ACC112 (cell line): ENCODE measurements at regions not wholly inside any gene's neighbourhood (a gene's known extent, or its start where the extent isn't known, plus 50 kb on each side); places are given as distances from the start of the nearest gene placed in this dataset.

ENCODE experiments used
- H2AFZ ChIP-seq: fragments of 200-600 bp; sonication (generic); one replicate; pipeline ENCODE4 v1.6.0; 2017; ENCODE audit warnings: antibody characterized with exemption, low read length; ENCODE audit not compliant: unreplicated experiment
- H3K27ac ChIP-seq: fragments of 200-600 bp; sonication (generic); 2 replicates; pipeline ENCODE4 v1.5.1; 2014; ENCODE audit warnings: low read depth, mild to moderate bottlenecking, antibody characterized with exemption, low read length, moderate library complexity
- H3K27me3 ChIP-seq: fragments of 200-600 bp; sonication (generic); 2 replicates; pipeline ENCODE4 v1.6.1; 2014; ENCODE audit warnings: mild to moderate bottlenecking, antibody characterized with exemption, low read length, moderate library complexity, mixed read lengths; ENCODE audit not compliant: insufficient read depth
- H3K36me3 ChIP-seq: fragments of 200-600 bp; sonication (generic); 2 replicates; pipeline ENCODE4 v1.6.1; 2016; ENCODE audit warnings: mild to moderate bottlenecking, antibody characterized with exemption, low read length, moderate library complexity, mixed read lengths; ENCODE audit not compliant: insufficient read depth
- H3K4me1 ChIP-seq: fragments of 200-600 bp; sonication (generic); one replicate; pipeline ENCODE4 v1.6.1; 2016; ENCODE audit warnings: low read length, mixed read lengths; ENCODE audit not compliant: insufficient read depth, unreplicated experiment, control insufficient read depth
- H3K4me3 ChIP-seq: fragments of 200-600 bp; sonication (generic); 2 replicates; pipeline ENCODE4 v1.5.1; 2014; ENCODE audit warnings: mild to moderate bottlenecking, low read depth, low read length
- H3K79me2 ChIP-seq: fragments of 200-600 bp; sonication (generic); one replicate; pipeline ENCODE4 v1.6.0; 2016; ENCODE audit warnings: low read length; ENCODE audit not compliant: control insufficient read depth, unreplicated experiment, insufficient read depth

GRCh38 chr2:6482256-6482655, 383.5 kb downstream of the CMPK2 start:
- Histone ChIP-seq H3K4me1 (no peaks in the 10 kb centered on the region), H3K27me3 (no peaks in the 10 kb centered on the region), H3K27ac (no peak overlapping the region), H3K4me3 (no peak overlapping the region), H3K36me3 (no peaks in the 10 kb centered on the region), H2AFZ (no peak overlapping the region), H3K79me2 (no peaks in the 10 kb centered on the region)

- Histone ChIP-seq H2AFZ (no peak overlapping the region), H3K27ac (no peak overlapping the region), H3K79me2 (no peaks in the 10 kb centered on the region), H3K36me3 (no peaks in the 10 kb centered on the region), H3K4me1 (no peaks in the 10 kb centered on the region), H3K4me3 (no peak overlapping the region), H3K27me3 (no peaks in the 10 kb centered on the region)
These were observed 377.9 kb downstream of the CMPK2 start for GRCh38 chr2:6487765-6488164.

GRCh38 chr2:6492573-6492972, 373.1 kb downstream of the CMPK2 start:
- no peaks in the 10 kb centered on the region for H3K36me3 ChIP-seq
- no peak overlapping the region for H3K4me3 ChIP-seq
- no peaks in the 10 kb centered on the region for H3K4me1 ChIP-seq
- H2AFZ ChIP-seq: no peak overlapping the region
- H3K79me2 ChIP-seq: no peaks in the 10 kb centered on the region
- H3K27ac ChIP-seq: no peak overlapping the region
- no peaks in the 10 kb centered on the region for H3K27me3 ChIP-seq

GRCh38 chr2:6493266-6493665, 372.4 kb downstream of the CMPK2 start:
- Histone ChIP-seq H3K4me1 (no peaks in the 10 kb centered on the region), H3K4me3 (no peak overlapping the region), H3K36me3 (no peaks in the 10 kb centered on the region), H3K27me3 (no peaks in the 10 kb centered on the region), H3K27ac (no peak overlapping the region), H3K79me2 (no peaks in the 10 kb centered on the region), H2AFZ (no peak overlapping the region)

- no peaks in the 10 kb centered on the region for H3K79me2 ChIP-seq
- no peaks in the 10 kb centered on the region for H3K36me3 ChIP-seq
- H2AFZ ChIP-seq: no peak overlapping the region
- no peaks in the 10 kb centered on the region for H3K27me3 ChIP-seq
- no peaks in the 10 kb centered on the region for H3K4me1 ChIP-seq
- no peak overlapping the region for H3K27ac ChIP-seq
- no peak overlapping the region for H3K4me3 ChIP-seq
These were observed 372.0 kb downstream of the CMPK2 start for GRCh38 chr2:6493669-6494068.

GRCh38 chr2:6495466-6495865, 370.2 kb downstream of the CMPK2 start:
- Histone ChIP-seq H3K27ac (no peak overlapping the region), H3K4me3 (no peak overlapping the region), H3K79me2 (no peaks in the 10 kb centered on the region), H3K27me3 (no peaks in the 10 kb centered on the region), H3K36me3 (no peaks in the 10 kb centered on the region), H2AFZ (no peak overlapping the region), H3K4me1 (no peaks in the 10 kb centered on the region)

- H3K36me3 ChIP-seq: no peaks in the 10 kb centered on the region
- no peak overlapping the region for H3K27ac ChIP-seq
- no peaks in the 10 kb centered on the region for H3K79me2 ChIP-seq
- no peak overlapping the region for H2AFZ ChIP-seq
- H3K27me3 ChIP-seq: no peaks in the 10 kb centered on the region
- no peak overlapping the region for H3K4me3 ChIP-seq
- H3K4me1 ChIP-seq: no peaks in the 10 kb centered on the region
These were observed 369.3 kb downstream of the CMPK2 start for GRCh38 chr2:6496376-6496775.

GRCh38 chr2:6497048-6497447, 368.7 kb downstream of the CMPK2 start:
- Histone ChIP-seq H3K79me2 (no peaks in the 10 kb centered on the region), H3K27ac (no peak overlapping the region), H3K4me1 (no peaks in the 10 kb centered on the region), H2AFZ (no peak overlapping the region), H3K4me3 (no peak overlapping the region), H3K27me3 (no peaks in the 10 kb centered on the region), H3K36me3 (no peaks in the 10 kb centered on the region)

GRCh38 chr2:6498841-6499240, 366.9 kb downstream of the CMPK2 start:
- Histone ChIP-seq H3K79me2 (no peaks in the 10 kb centered on the region), H3K36me3 (no peaks in the 10 kb centered on the region), H2AFZ (no peak overlapping the region), H3K4me1 (no peaks in the 10 kb centered on the region), H3K27me3 (no peaks in the 10 kb centered on the region), H3K27ac (no peak overlapping the region), H3K4me3 (no peak overlapping the region)

GRCh38 chr2:6499691-6500090, 366.0 kb downstream of the CMPK2 start:
- Histone ChIP-seq H3K79me2 (no peaks in the 10 kb centered on the region), H3K4me3 (no peak overlapping the region), H3K27ac (no peak overlapping the region), H2AFZ (no peak overlapping the region), H3K36me3 (no peaks in the 10 kb centered on the region), H3K4me1 (no peaks in the 10 kb centered on the region), H3K27me3 (no peaks in the 10 kb centered on the region)

- no peak overlapping the region for H2AFZ ChIP-seq
- H3K27me3 ChIP-seq: no peaks in the 10 kb centered on the region
- H3K27ac ChIP-seq: no peak overlapping the region
- no peaks in the 10 kb centered on the region for H3K4me1 ChIP-seq
- no peak overlapping the region for H3K4me3 ChIP-seq
- H3K36me3 ChIP-seq: no peaks in the 10 kb centered on the region
- no peaks in the 10 kb centered on the region for H3K79me2 ChIP-seq
These were observed 359.3 kb downstream of the CMPK2 start for GRCh38 chr2:6506361-6506794.
